NCI-H2107 treated with DMSO at 0.1 percent for 48 hours (cell line): ENCODE measurements at regions not wholly inside any gene's neighbourhood (a gene's known extent, or its start where the extent isn't known, plus 50 kb on each side); places are given as distances from the start of the nearest gene placed in this dataset.
"Not testable (repeated sequence)": the region's sequence is repeated elsewhere in the genome, so short reads cannot be mapped to it uniquely, and the experiment has no call there.

Experiments
- DNase-seq: peaks from one replicate; lab custom pipeline; 2025; ENCODE audit not compliant: unreplicated experiment; lab: John Stamatoyannopoulos, UW

- DNase-seq, result no peak
Observed at GRCh38 chr2:150267651-150268415, 219.6 kb downstream of the RND3 start.

- no peak for DNase-seq
Observed at GRCh38 chr2:150266931-150267330, 220.5 kb downstream of the RND3 start.

GRCh38 chr2:150264442-150264841, 223.0 kb downstream of the RND3 start:
- no peak for DNase-seq

GRCh38 chr2:150261691-150262090, 225.8 kb downstream of the RND3 start:
- DNase-seq, result no peak

- no peak for DNase-seq
Observed at GRCh38 chr2:150260636-150261035, 226.8 kb downstream of the RND3 start.

- no peak for DNase-seq
Observed at GRCh38 chr2:150259746-150260145, 227.7 kb downstream of the RND3 start.

GRCh38 chr2:150258781-150259307, 228.6 kb downstream of the RND3 start:
- DNase-seq, result no peak

GRCh38 chr2:150256736-150257135, 230.7 kb downstream of the RND3 start:
- no peak for DNase-seq

- DNase-seq, result no peak
Observed at GRCh38 chr2:150255528-150255927, 231.9 kb downstream of the RND3 start.

GRCh38 chr2:150249735-150250134, 237.7 kb downstream of the RND3 start:
- not testable (repeated sequence) for DNase-seq

GRCh38 chr2:150247481-150247880, 240.0 kb downstream of the RND3 start:
- DNase-seq, result no peak

- peak; percentile 39 for DNase-seq
Observed at GRCh38 chr2:150234787-150235446, 252.6 kb downstream of the RND3 start.

GRCh38 chr2:150232871-150233270, 254.6 kb downstream of the RND3 start:
- no peak for DNase-seq

- no peak for DNase-seq
Observed at GRCh38 chr2:150232321-150232720, 255.1 kb downstream of the RND3 start.

GRCh38 chr2:150230616-150231015, 256.9 kb downstream of the RND3 start:
- DNase-seq, result no peak

GRCh38 chr2:150230004-150230403, 257.5 kb downstream of the RND3 start:
- DNase-seq, result no peak

GRCh38 chr2:150228936-150229335, 258.5 kb downstream of the RND3 start:
- DNase-seq, result no peak

- DNase-seq, result no peak
Observed at GRCh38 chr2:150225030-150225429, 262.4 kb downstream of the RND3 start.

- DNase-seq, result no peak
Observed at GRCh38 chr2:150224321-150224720, 263.1 kb downstream of the RND3 start.

GRCh38 chr2:150222942-150223341, 264.5 kb downstream of the RND3 start:
- DNase-seq, result no peak

- DNase-seq, result no peak
Observed at GRCh38 chr2:150222379-150222778, 265.1 kb downstream of the RND3 start.

GRCh38 chr2:150219861-150220260, 267.6 kb downstream of the RND3 start:
- no peak for DNase-seq
